Activated T-cell treated with anti-CD3 and anti-CD28 coated beads, Interleukin-2, amount 50 U/mL, for 4 hours (primary cell): ENCODE measurements at regions not wholly inside any gene's neighbourhood (a gene's known extent, or its start where the extent isn't known, plus 50 kb on each side); places are given as distances from the start of the nearest gene placed in this dataset.

ENCODE experiments used
- ATAC-seq, 2 donors: fragments of 200-7000 bp; cut with Tn5 transposase; one replicate each; pipeline ENCODE4 v1.10.0; 2021
- DNase-seq: peaks from one replicate; pipeline ENCODE4 v3.0.0-alpha.2; 2020
- H3K27me3 Mint-ChIP-seq: one replicate; pipeline ENCODE4 v1.8.0; 2021; ENCODE audit warnings: low read depth, mixed read lengths
- H3K36me3 Mint-ChIP-seq: one replicate; pipeline ENCODE4 v1.8.0; 2022; ENCODE audit warnings: mixed read lengths; ENCODE audit not compliant: insufficient read depth
- H3K4me1 Mint-ChIP-seq: one replicate; pipeline ENCODE4 v1.8.0; 2021; ENCODE audit warnings: low read depth, mixed read lengths
- H3K4me3 Mint-ChIP-seq: one replicate; pipeline ENCODE4 v1.8.0; 2021; ENCODE audit warnings: mild to moderate bottlenecking, moderate library complexity, mixed read lengths
- H3K9me3 Mint-ChIP-seq: one replicate; pipeline ENCODE4 v1.8.0; 2021; ENCODE audit warnings: mixed read lengths

GRCh38 chr13:70945506-70945905 lies 837.3 kb upstream of the KLHL1 start:
- Mint-ChIP-seq H3K4me3 (no peak overlapping the region), H3K27me3 (no peaks in the 10 kb centered on the region), H3K4me1 (no peaks in the 10 kb centered on the region), H3K9me3 (peaks cover 8% of the 10 kb centered on the region), H3K36me3 (no peaks in the 10 kb centered on the region)
- DNase-seq (no peak), ATAC-seq (no peak)

GRCh38 chr13:70941454-70941853 lies 833.2 kb upstream of the KLHL1 start:
- Mint-ChIP-seq H3K9me3 (peaks cover 8% of the 10 kb centered on the region), H3K27me3 (no peaks in the 10 kb centered on the region), H3K4me1 (no peaks in the 10 kb centered on the region), H3K4me3 (no peak overlapping the region), H3K36me3 (no peaks in the 10 kb centered on the region)
- ATAC-seq (no peak), DNase-seq (no peak)

GRCh38 chr13:70938462-70938861 lies 830.2 kb upstream of the KLHL1 start:
- DNase-seq (no peak), ATAC-seq (no peak)
- no peaks in the 10 kb centered on the region for H3K36me3 Mint-ChIP-seq
- H3K9me3 Mint-ChIP-seq = peaks cover 8% of the 10 kb centered on the region
- no peaks in the 10 kb centered on the region for H3K4me1 Mint-ChIP-seq
- no peak overlapping the region for H3K4me3 Mint-ChIP-seq
- no peaks in the 10 kb centered on the region for H3K27me3 Mint-ChIP-seq

- ATAC-seq (no peak), DNase-seq (no peak)
- Mint-ChIP-seq H3K36me3 (no peaks in the 10 kb centered on the region), H3K4me3 (no peak overlapping the region), H3K27me3 (no peaks in the 10 kb centered on the region), H3K4me1 (no peaks in the 10 kb centered on the region), H3K9me3 (no peaks in the 10 kb centered on the region)
Measured at GRCh38 chr13:70932511-70932910, 824.3 kb upstream of the KLHL1 start.

GRCh38 chr13:70923863-70924752 lies 815.9 kb upstream of the KLHL1 start:
- Mint-ChIP-seq H3K36me3 (no peaks in the 10 kb centered on the region), H3K9me3 (peaks cover 12% of the 10 kb centered on the region), H3K27me3 (no peaks in the 10 kb centered on the region), H3K4me1 (no peaks in the 10 kb centered on the region), H3K4me3 (no peak overlapping the region)
- ATAC-seq (no peak), DNase-seq (no peak)

GRCh38 chr13:70911286-70911685 lies 803.0 kb upstream of the KLHL1 start:
- no peaks in the 10 kb centered on the region for H3K9me3 Mint-ChIP-seq
- H3K4me1 Mint-ChIP-seq = no peaks in the 10 kb centered on the region
- ATAC-seq = no peak
- no peak overlapping the region for H3K4me3 Mint-ChIP-seq
- H3K27me3 Mint-ChIP-seq = no peaks in the 10 kb centered on the region
- no peaks in the 10 kb centered on the region for H3K36me3 Mint-ChIP-seq
- DNase-seq = no peak

GRCh38 chr13:70908795-70909194 lies 800.5 kb upstream of the KLHL1 start:
- Mint-ChIP-seq H3K4me1 (no peaks in the 10 kb centered on the region), H3K4me3 (no peak overlapping the region), H3K27me3 (no peaks in the 10 kb centered on the region), H3K9me3 (no peaks in the 10 kb centered on the region), H3K36me3 (no peaks in the 10 kb centered on the region)
- no peak for ATAC-seq
- no peak for DNase-seq

GRCh38 chr13:70905035-70905434 lies 796.8 kb upstream of the KLHL1 start:
- H3K36me3 Mint-ChIP-seq = no peaks in the 10 kb centered on the region
- DNase-seq = no peak
- peaks cover 5% of the 10 kb centered on the region for H3K9me3 Mint-ChIP-seq
- H3K27me3 Mint-ChIP-seq = no peaks in the 10 kb centered on the region
- no peaks in the 10 kb centered on the region for H3K4me1 Mint-ChIP-seq
- no peak for ATAC-seq
- H3K4me3 Mint-ChIP-seq = no peak overlapping the region

GRCh38 chr13:70896136-70896535 lies 787.9 kb upstream of the KLHL1 start:
- no peaks in the 10 kb centered on the region for H3K36me3 Mint-ChIP-seq
- no peaks in the 10 kb centered on the region for H3K27me3 Mint-ChIP-seq
- H3K9me3 Mint-ChIP-seq = no peaks in the 10 kb centered on the region
- no peak for DNase-seq
- no peak overlapping the region for H3K4me3 Mint-ChIP-seq
- no peaks in the 10 kb centered on the region for H3K4me1 Mint-ChIP-seq
- ATAC-seq = no peak

GRCh38 chr13:70895599-70895998 lies 787.3 kb upstream of the KLHL1 start:
- H3K9me3 Mint-ChIP-seq = no peaks in the 10 kb centered on the region
- no peaks in the 10 kb centered on the region for H3K27me3 Mint-ChIP-seq
- ATAC-seq = no peak
- no peaks in the 10 kb centered on the region for H3K36me3 Mint-ChIP-seq
- no peak overlapping the region for H3K4me3 Mint-ChIP-seq
- no peak for DNase-seq
- H3K4me1 Mint-ChIP-seq = no peaks in the 10 kb centered on the region

GRCh38 chr13:70894258-70894657 lies 786.0 kb upstream of the KLHL1 start:
- Mint-ChIP-seq H3K27me3 (no peaks in the 10 kb centered on the region), H3K36me3 (no peaks in the 10 kb centered on the region), H3K4me3 (no peak overlapping the region), H3K4me1 (no peaks in the 10 kb centered on the region), H3K9me3 (no peaks in the 10 kb centered on the region)
- ATAC-seq (no peak), DNase-seq (no peak)

- no peaks in the 10 kb centered on the region for H3K27me3 Mint-ChIP-seq
- H3K4me1 Mint-ChIP-seq = no peaks in the 10 kb centered on the region
- no peak for ATAC-seq
- peaks cover under 1% of the 10 kb centered on the region for H3K9me3 Mint-ChIP-seq
- no peak for DNase-seq
- H3K36me3 Mint-ChIP-seq = no peaks in the 10 kb centered on the region
- H3K4me3 Mint-ChIP-seq = no peak overlapping the region
Measured at GRCh38 chr13:70893832-70894231, 785.6 kb upstream of the KLHL1 start.

- no peaks in the 10 kb centered on the region for H3K27me3 Mint-ChIP-seq
- H3K36me3 Mint-ChIP-seq = no peaks in the 10 kb centered on the region
- no peak overlapping the region for H3K4me3 Mint-ChIP-seq
- no peak for ATAC-seq
- no peaks in the 10 kb centered on the region for H3K4me1 Mint-ChIP-seq
- DNase-seq = no peak
- H3K9me3 Mint-ChIP-seq = peaks cover 10% of the 10 kb centered on the region
Measured at GRCh38 chr13:70890289-70890688, 782.0 kb upstream of the KLHL1 start.

- Mint-ChIP-seq H3K4me3 (no peak overlapping the region), H3K4me1 (no peaks in the 10 kb centered on the region), H3K27me3 (no peaks in the 10 kb centered on the region), H3K9me3 (peaks cover 10% of the 10 kb centered on the region), H3K36me3 (no peaks in the 10 kb centered on the region)
- no peak for ATAC-seq
- no peak for DNase-seq
Measured at GRCh38 chr13:70889163-70889562, 780.9 kb upstream of the KLHL1 start.

GRCh38 chr13:70884196-70884595 lies 775.9 kb upstream of the KLHL1 start:
- no peaks in the 10 kb centered on the region for H3K27me3 Mint-ChIP-seq
- H3K36me3 Mint-ChIP-seq = no peaks in the 10 kb centered on the region
- H3K4me1 Mint-ChIP-seq = no peaks in the 10 kb centered on the region
- ATAC-seq (no peak), DNase-seq (no peak)
- H3K4me3 Mint-ChIP-seq = no peak overlapping the region
- peaks cover 10% of the 10 kb centered on the region for H3K9me3 Mint-ChIP-seq
